PFSK-1 (cell line): ENCODE measurements at regions not wholly inside any gene's neighbourhood (a gene's known extent, or its start where the extent isn't known, plus 50 kb on each side); places are given as distances from the start of the nearest gene placed in this dataset.

Experiments used
- FOXP2 ChIP-seq: optimal IDR thresholded peaks from 2 replicates; pipeline ENCODE3; 2011; ENCODE audit warnings: borderline replicate concordance, control low read depth, inconsistent platforms; ENCODE audit not compliant: insufficient read depth; ENCODE audit errors: extremely low read length, extremely low read depth
- POLR2AphosphoS5 ChIP-seq: IDR thresholded peaks from 2 replicates; pipeline ENCODE4 v1.6.1; 2012; ENCODE audit warnings: low read depth, mild to moderate bottlenecking, control low read depth, low read length, moderate library complexity
- SIN3A ChIP-seq: IDR thresholded peaks from 2 replicates; pipeline ENCODE4 v1.6.1; 2012; ENCODE audit warnings: mild to moderate bottlenecking, low read length, moderate library complexity, borderline replicate concordance; ENCODE audit not compliant: insufficient read depth
- TAF1 ChIP-seq: IDR thresholded peaks from 2 replicates; pipeline ENCODE4 v1.6.1; 2012; ENCODE audit warnings: low read length, control low read depth, borderline replicate concordance; ENCODE audit not compliant: insufficient read depth
- TF ChIP-seq, protein P1 (sequence below), 2 experiments: IDR thresholded peaks; 2 replicates each; pipeline versions ENCODE4 v1.6.1 to v1.8.0; 2011 to 2012; ENCODE audit warnings: low read depth in 2 of 2, low read length in 2 of 2, control low read depth in 1 of 2, inconsistent platforms in 1 of 2, mild to moderate bottlenecking in 1 of 2, moderate library complexity in 1 of 2; ENCODE audit not compliant: insufficient read depth in 1 of 2

DNA sequence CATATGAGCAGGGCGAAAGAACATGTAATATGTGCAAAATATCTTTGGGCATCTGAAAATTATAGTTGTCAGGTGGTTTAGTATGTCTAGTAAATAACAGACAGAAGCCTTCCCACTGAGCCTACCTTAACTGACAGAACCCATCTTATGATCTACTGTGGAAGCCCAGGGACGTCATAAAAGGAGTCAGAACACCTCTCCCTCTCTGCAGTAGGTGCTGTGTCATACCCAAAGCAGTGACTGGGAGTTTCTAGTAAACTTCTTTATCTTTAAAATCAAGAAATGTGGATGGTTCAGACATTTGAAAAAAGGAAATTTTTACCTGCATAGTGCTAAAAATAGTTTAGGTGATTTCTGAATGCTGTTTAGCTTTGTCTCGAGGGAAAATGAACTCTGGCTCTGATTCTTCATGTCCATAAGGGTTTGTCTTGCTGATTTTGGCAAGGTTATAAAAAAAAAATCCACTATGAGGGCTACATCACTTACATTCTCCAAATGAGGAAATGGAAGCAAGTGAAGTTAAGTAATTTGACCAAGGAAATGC, 104.0 kb downstream of the NUDT12 start:
- no peak for TF ChIP-seq FOXP2
- TF ChIP-seq TAF1: no peak
- TF ChIP-seq, protein P1, sequence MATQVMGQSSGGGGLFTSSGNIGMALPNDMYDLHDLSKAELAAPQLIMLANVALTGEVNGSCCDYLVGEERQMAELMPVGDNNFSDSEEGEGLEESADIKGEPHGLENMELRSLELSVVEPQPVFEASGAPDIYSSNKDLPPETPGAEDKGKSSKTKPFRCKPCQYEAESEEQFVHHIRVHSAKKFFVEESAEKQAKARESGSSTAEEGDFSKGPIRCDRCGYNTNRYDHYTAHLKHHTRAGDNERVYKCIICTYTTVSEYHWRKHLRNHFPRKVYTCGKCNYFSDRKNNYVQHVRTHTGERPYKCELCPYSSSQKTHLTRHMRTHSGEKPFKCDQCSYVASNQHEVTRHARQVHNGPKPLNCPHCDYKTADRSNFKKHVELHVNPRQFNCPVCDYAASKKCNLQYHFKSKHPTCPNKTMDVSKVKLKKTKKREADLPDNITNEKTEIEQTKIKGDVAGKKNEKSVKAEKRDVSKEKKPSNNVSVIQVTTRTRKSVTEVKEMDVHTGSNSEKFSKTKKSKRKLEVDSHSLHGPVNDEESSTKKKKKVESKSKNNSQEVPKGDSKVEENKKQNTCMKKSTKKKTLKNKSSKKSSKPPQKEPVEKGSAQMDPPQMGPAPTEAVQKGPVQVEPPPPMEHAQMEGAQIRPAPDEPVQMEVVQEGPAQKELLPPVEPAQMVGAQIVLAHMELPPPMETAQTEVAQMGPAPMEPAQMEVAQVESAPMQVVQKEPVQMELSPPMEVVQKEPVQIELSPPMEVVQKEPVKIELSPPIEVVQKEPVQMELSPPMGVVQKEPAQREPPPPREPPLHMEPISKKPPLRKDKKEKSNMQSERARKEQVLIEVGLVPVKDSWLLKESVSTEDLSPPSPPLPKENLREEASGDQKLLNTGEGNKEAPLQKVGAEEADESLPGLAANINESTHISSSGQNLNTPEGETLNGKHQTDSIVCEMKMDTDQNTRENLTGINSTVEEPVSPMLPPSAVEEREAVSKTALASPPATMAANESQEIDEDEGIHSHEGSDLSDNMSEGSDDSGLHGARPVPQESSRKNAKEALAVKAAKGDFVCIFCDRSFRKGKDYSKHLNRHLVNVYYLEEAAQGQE (IDR thresholded peaks at IDR 0.05; ENCODE audit: insufficient read depth in 1 of 2, low read depth in 2 of 2, low read length in 2 of 2): no peak
- TF ChIP-seq SIN3A: no peak
- no peak for TF ChIP-seq POLR2AphosphoS5

DNA sequence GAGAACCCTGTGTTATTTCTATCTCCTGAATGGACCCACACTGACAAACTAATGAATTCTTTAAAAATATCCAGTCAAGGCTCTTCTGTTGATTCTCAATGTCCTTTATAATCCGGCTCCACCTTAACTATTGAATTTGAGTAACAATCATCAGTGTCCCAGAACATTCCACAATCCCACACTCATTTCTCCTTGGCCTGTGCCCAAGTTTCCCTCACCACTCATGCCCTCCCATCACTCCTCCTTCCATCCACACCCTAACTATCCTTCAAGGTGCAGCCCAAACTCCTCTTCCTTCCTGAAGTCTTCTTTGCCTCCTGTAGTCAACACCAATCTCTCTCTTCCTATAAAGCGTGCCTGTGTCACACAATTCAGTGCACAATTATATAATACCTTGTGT, 106.1 kb downstream of the NUDT12 start:
- TF ChIP-seq TAF1 (no peak), FOXP2 (no peak), POLR2AphosphoS5 (no peak), SIN3A (no peak)
- TF ChIP-seq, protein P1 (IDR thresholded peaks at IDR 0.05; ENCODE audit: insufficient read depth in 1 of 2, low read depth in 2 of 2, low read length in 2 of 2): no peak

DNA sequence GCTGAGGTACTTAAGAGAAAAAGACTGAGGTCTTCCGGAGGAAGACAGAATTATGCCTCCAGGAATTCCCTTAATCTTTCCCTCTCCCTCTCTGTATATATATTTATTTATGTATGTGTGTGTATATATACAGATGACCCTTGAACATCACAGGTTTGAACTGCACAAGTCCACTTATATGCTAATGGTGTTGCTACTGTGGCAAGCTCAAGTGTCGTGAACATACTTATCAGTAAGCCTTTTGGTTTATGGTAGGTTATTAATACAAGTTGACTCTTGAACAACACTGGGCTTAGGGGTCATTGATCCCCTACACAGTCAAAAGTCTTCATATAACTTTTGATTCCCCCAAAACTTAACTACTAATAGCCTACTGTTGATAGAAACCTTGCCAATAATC, 106.8 kb downstream of the NUDT12 start:
- no peak for TF ChIP-seq POLR2AphosphoS5
- no peak for TF ChIP-seq FOXP2
- no peak for TF ChIP-seq SIN3A
- no peak for TF ChIP-seq TAF1
- TF ChIP-seq, protein P1 (IDR thresholded peaks at IDR 0.05; ENCODE audit: insufficient read depth in 1 of 2, low read depth in 2 of 2, low read length in 2 of 2): no peak

DNA sequence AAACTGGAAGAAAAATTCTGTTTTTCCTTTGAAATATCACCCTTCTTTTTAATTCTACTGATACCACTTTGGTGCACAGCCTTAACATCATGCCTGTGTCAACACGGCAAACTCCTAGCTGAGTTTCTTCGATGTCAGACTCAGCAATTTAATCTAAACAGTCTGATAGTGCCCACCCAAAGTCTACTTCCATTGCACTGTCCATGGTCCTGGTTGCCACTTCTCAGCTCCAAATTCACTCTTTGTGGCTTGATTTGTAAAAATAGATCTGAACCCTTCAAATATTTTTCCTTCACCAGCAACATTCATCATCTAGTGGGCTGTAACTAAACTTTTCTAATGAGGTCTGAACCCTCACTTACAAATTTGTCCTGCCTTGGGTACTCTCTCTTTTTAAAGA, 107.8 kb downstream of the NUDT12 start:
- no peak for TF ChIP-seq FOXP2
- TF ChIP-seq, protein P1 (IDR thresholded peaks at IDR 0.05; ENCODE audit: insufficient read depth in 1 of 2, low read depth in 2 of 2, low read length in 2 of 2): peak; percentile 84 to 96

DNA sequence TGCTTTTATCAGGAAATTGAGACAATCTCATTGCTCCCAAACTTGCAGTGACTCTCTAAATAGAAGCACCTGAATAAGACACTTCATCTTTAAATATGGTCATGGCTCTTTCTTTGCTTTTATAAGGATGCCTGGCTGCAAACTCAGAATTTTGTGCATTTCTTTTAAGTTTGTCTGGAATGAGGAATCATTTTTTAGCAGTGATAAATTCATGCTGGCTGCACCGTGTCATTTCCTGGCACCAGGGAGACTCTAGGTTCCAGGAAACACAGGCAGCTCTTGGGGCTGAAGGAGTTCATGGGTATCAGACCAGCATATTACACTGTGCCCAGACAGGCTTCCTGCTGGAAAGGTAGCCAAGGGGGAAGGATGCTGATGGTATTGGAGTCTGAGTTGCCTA, 109.9 kb downstream of the NUDT12 start:
- no peak for TF ChIP-seq SIN3A
- no peak for TF ChIP-seq FOXP2
- TF ChIP-seq, protein P1 (IDR thresholded peaks at IDR 0.05; ENCODE audit: insufficient read depth in 1 of 2, low read depth in 2 of 2, low read length in 2 of 2): no peak
- no peak for TF ChIP-seq POLR2AphosphoS5
- no peak for TF ChIP-seq TAF1
